Karpas-422 (cell line): ENCODE measurements at regions not wholly inside any gene's neighbourhood (a gene's known extent, or its start where the extent isn't known, plus 50 kb on each side); places are given as distances from the start of the nearest gene placed in this dataset.

Experiments used
- DNase-seq: peaks from one replicate; pipeline ENCODE4 v3.0.0-alpha.2; 2015
- H2AFZ ChIP-seq: fragments of 200-600 bp; sonication (generic); 2 replicates; pipeline ENCODE4 v1.6.1; 2014; ENCODE audit warnings: antibody characterized with exemption, low read length, mixed read lengths
- H3K27ac ChIP-seq: fragments of 200-600 bp; sonication (generic); 2 replicates; pipeline ENCODE4 v1.5.1; 2014; ENCODE audit warnings: mild to moderate bottlenecking, low read length, moderate library complexity
- H3K27me3 ChIP-seq: fragments of 200-600 bp; sonication (generic); 2 replicates; pipeline ENCODE4 v1.6.1; 2014; ENCODE audit warnings: low read length, mixed read lengths
- H3K36me3 ChIP-seq: fragments of 200-600 bp; sonication (generic); 2 replicates; pipeline ENCODE4 v1.6.1; 2014; ENCODE audit warnings: low read length, mixed read lengths; ENCODE audit not compliant: insufficient read depth
- H3K4me1 ChIP-seq: fragments of 200-600 bp; sonication (generic); 2 replicates; pipeline ENCODE4 v1.6.1; 2014; ENCODE audit warnings: mild to moderate bottlenecking, low read length, mixed read lengths
- H3K4me2 ChIP-seq: fragments of 200-600 bp; sonication (generic); 2 replicates; pipeline ENCODE4 v1.6.1; 2014; ENCODE audit warnings: low read length, low read depth, mild to moderate bottlenecking; ENCODE audit not compliant: poor library complexity, severe bottlenecking
- H3K4me3 ChIP-seq: fragments of 200-600 bp; sonication (generic); 2 replicates; pipeline ENCODE4 v1.5.1; 2014; ENCODE audit warnings: mild to moderate bottlenecking, antibody characterized with exemption, low read length, mixed read lengths
- H3K79me2 ChIP-seq: fragments of 200-600 bp; sonication (generic); 2 replicates; pipeline ENCODE4 v1.6.1; 2014; ENCODE audit warnings: mild to moderate bottlenecking, low read length, mixed read lengths
- H3K9ac ChIP-seq: fragments of 200-600 bp; sonication (generic); 2 replicates; pipeline ENCODE4 v1.6.0; 2014; ENCODE audit warnings: low read length
- H3K9me2 ChIP-seq: fragments of 200-600 bp; sonication (generic), shearing (Covaris generic); replicated peaks from 2 replicates; pipeline ENCODE4 v1.6.0; 2014; ENCODE audit warnings: mild to moderate bottlenecking, low read length, moderate library complexity; ENCODE audit not compliant: insufficient read depth
- H3K9me3 ChIP-seq: fragments of 300-700, 200-600 bp; sonication (generic); 2 replicates; pipeline ENCODE4 v1.6.1; 2014; ENCODE audit warnings: low read length, mixed read lengths
- H4K20me1 ChIP-seq: fragments of 200-600 bp; sonication (generic); 2 replicates; pipeline ENCODE4 v1.6.1; 2014; ENCODE audit warnings: mild to moderate bottlenecking, antibody characterized with exemption, low read length, low read depth; ENCODE audit not compliant: insufficient read depth

- H3K9me2 ChIP-seq, result no peaks in the 10 kb centered on the region
- H3K4me3 ChIP-seq, result no peak overlapping the region
- no peak overlapping the region for H3K27ac ChIP-seq
- no peaks in the 10 kb centered on the region for H4K20me1 ChIP-seq
- no peak overlapping the region for H3K9ac ChIP-seq
- H3K27me3 ChIP-seq, result no peaks in the 10 kb centered on the region
- no peak overlapping the region for H3K4me2 ChIP-seq
- H3K4me1 ChIP-seq, result no peaks in the 10 kb centered on the region
- no peaks in the 10 kb centered on the region for H3K9me3 ChIP-seq
- DNase-seq, result no peak
- H3K36me3 ChIP-seq, result no peaks in the 10 kb centered on the region
- H2AFZ ChIP-seq, result no peak overlapping the region
- no peaks in the 10 kb centered on the region for H3K79me2 ChIP-seq
Observed at GRCh38 chr5:99900302-99900852, 634.8 kb upstream of the FAM174A start.

- H3K27ac ChIP-seq, result no peak overlapping the region
- H3K9ac ChIP-seq, result no peak overlapping the region
- no peaks in the 10 kb centered on the region for H3K9me3 ChIP-seq
Observed at GRCh38 chr5:99879791-99880511, 655.2 kb upstream of the FAM174A start.

GRCh38 chr5:99878830-99879229 is 656.3 kb upstream of the FAM174A start:
- Histone ChIP-seq H3K9me2 (no peaks in the 10 kb centered on the region), H3K4me3 (no peak overlapping the region), H4K20me1 (no peaks in the 10 kb centered on the region), H3K79me2 (no peaks in the 10 kb centered on the region), H3K27ac (no peak overlapping the region), H2AFZ (no peak overlapping the region), H3K9me3 (no peaks in the 10 kb centered on the region), H3K4me2 (no peak overlapping the region), H3K9ac (no peak overlapping the region), H3K4me1 (no peaks in the 10 kb centered on the region), H3K36me3 (no peaks in the 10 kb centered on the region), H3K27me3 (no peaks in the 10 kb centered on the region)
- DNase-seq, result no peak

More at GRCh38 chr5:99879791-99880511, 655.2 kb upstream of the FAM174A start:
- H3K9me2 ChIP-seq, result no peaks in the 10 kb centered on the region
- no peak overlapping the region for H3K4me2 ChIP-seq
- H3K79me2 ChIP-seq, result no peaks in the 10 kb centered on the region
- H3K4me1 ChIP-seq, result no peaks in the 10 kb centered on the region
- no peak overlapping the region for H3K4me3 ChIP-seq
- H3K36me3 ChIP-seq, result no peaks in the 10 kb centered on the region
- no peaks in the 10 kb centered on the region for H3K27me3 ChIP-seq
- no peak for DNase-seq
- H2AFZ ChIP-seq, result no peak overlapping the region
- no peaks in the 10 kb centered on the region for H4K20me1 ChIP-seq

GRCh38 chr5:99866740-99867139 is 668.4 kb upstream of the FAM174A start:
- DNase-seq, result no peak
- Histone ChIP-seq H3K9me3 (no peaks in the 10 kb centered on the region), H3K27me3 (no peaks in the 10 kb centered on the region), H3K4me2 (no peak overlapping the region), H3K36me3 (no peaks in the 10 kb centered on the region), H3K27ac (no peak overlapping the region), H3K9ac (no peak overlapping the region), H3K79me2 (no peaks in the 10 kb centered on the region), H2AFZ (no peak overlapping the region), H3K4me1 (no peaks in the 10 kb centered on the region), H3K9me2 (no peaks in the 10 kb centered on the region), H3K4me3 (no peak overlapping the region), H4K20me1 (no peaks in the 10 kb centered on the region)

GRCh38 chr5:99865159-99865558 is 670.0 kb upstream of the FAM174A start:
- Histone ChIP-seq H4K20me1 (no peaks in the 10 kb centered on the region), H3K36me3 (no peaks in the 10 kb centered on the region), H3K27me3 (no peaks in the 10 kb centered on the region), H3K9me2 (no peaks in the 10 kb centered on the region), H3K79me2 (no peaks in the 10 kb centered on the region), H3K9me3 (no peaks in the 10 kb centered on the region), H3K4me1 (no peaks in the 10 kb centered on the region), H2AFZ (no peak overlapping the region), H3K9ac (no peak overlapping the region), H3K4me3 (no peak overlapping the region), H3K27ac (no peak overlapping the region), H3K4me2 (no peak overlapping the region)
- DNase-seq, result no peak

- H3K27ac ChIP-seq, result no peak overlapping the region
Observed at GRCh38 chr5:99835791-99836190, 699.4 kb upstream of the FAM174A start.

GRCh38 chr5:99827136-99827535 is 708.0 kb upstream of the FAM174A start:
- H3K27ac ChIP-seq, result no peak overlapping the region

More at GRCh38 chr5:99835791-99836190, 699.4 kb upstream of the FAM174A start:
- Histone ChIP-seq H3K4me2 (no peak overlapping the region), H3K9ac (no peak overlapping the region), H3K9me2 (no peaks in the 10 kb centered on the region), H2AFZ (no peak overlapping the region), H3K79me2 (no peaks in the 10 kb centered on the region), H3K36me3 (no peaks in the 10 kb centered on the region), H3K4me1 (no peaks in the 10 kb centered on the region), H3K27me3 (no peaks in the 10 kb centered on the region), H4K20me1 (no peaks in the 10 kb centered on the region), H3K4me3 (no peak overlapping the region), H3K9me3 (peaks cover 2% of the 10 kb centered on the region; the same call in 1 of the 2 replicates)
- no peak for DNase-seq

GRCh38 chr5:99817796-99818195 is 717.4 kb upstream of the FAM174A start:
- no peak overlapping the region for H3K4me2 ChIP-seq

More at GRCh38 chr5:99827136-99827535, 708.0 kb upstream of the FAM174A start:
- H3K4me3 ChIP-seq, result no peak overlapping the region
- no peak overlapping the region for H2AFZ ChIP-seq
- no peaks in the 10 kb centered on the region for H3K9me3 ChIP-seq
- no peaks in the 10 kb centered on the region for H3K4me1 ChIP-seq
- H3K9ac ChIP-seq, result no peak overlapping the region
- H3K9me2 ChIP-seq, result no peaks in the 10 kb centered on the region
- no peak for DNase-seq
- H3K36me3 ChIP-seq, result no peaks in the 10 kb centered on the region
- no peaks in the 10 kb centered on the region for H3K79me2 ChIP-seq
- no peaks in the 10 kb centered on the region for H3K27me3 ChIP-seq
- no peak overlapping the region for H3K4me2 ChIP-seq
- no peaks in the 10 kb centered on the region for H4K20me1 ChIP-seq

More at GRCh38 chr5:99817796-99818195, 717.4 kb upstream of the FAM174A start:
- no peak for DNase-seq
- Histone ChIP-seq H3K79me2 (no peaks in the 10 kb centered on the region), H3K4me3 (no peak overlapping the region), H3K9ac (no peak overlapping the region), H3K27ac (no peak overlapping the region), H3K4me1 (no peaks in the 10 kb centered on the region), H3K27me3 (no peaks in the 10 kb centered on the region), H3K9me2 (no peaks in the 10 kb centered on the region), H4K20me1 (no peaks in the 10 kb centered on the region), H3K36me3 (no peaks in the 10 kb centered on the region), H2AFZ (no peak overlapping the region), H3K9me3 (no peaks in the 10 kb centered on the region)
